ENCODE measurements at regions not wholly inside any gene's neighbourhood (a gene's known extent, or its start where the extent isn't known, plus 50 kb on each side); places are given as distances from the start of the nearest gene placed in this dataset.
"Not testable (repeated sequence)": the region's sequence is repeated elsewhere in the genome, so short reads cannot be mapped to it uniquely, and the experiment has no call there.

- DNase-seq = no peak
These were observed 995.7 kb downstream of the CDH18 start for GRCh38 chr5:18992264-18992663.

- DNase-seq = no peak
These were observed 988.5 kb downstream of the CDH18 start for GRCh38 chr5:18999478-18999877.

- no peak for DNase-seq
These were observed 986.9 kb downstream of the CDH18 start for GRCh38 chr5:19001054-19001453.

GRCh38 chr5:19001539-19001938 is 986.5 kb downstream of the CDH18 start:
- DNase-seq = no peak

- no peak for DNase-seq
These were observed 985.9 kb downstream of the CDH18 start for GRCh38 chr5:19002111-19002510.

- DNase-seq = no peak
These were observed 969.2 kb downstream of the CDH18 start for GRCh38 chr5:19018822-19019221.

GRCh38 chr5:19031491-19031890 is 956.5 kb downstream of the CDH18 start:
- no peak for DNase-seq

GRCh38 chr5:19035816-19036215 is 952.2 kb downstream of the CDH18 start:
- no peak for DNase-seq

- DNase-seq = no peak
These were observed 945.9 kb downstream of the CDH18 start for GRCh38 chr5:19042106-19042505.

- no peak for DNase-seq
These were observed 943.7 kb downstream of the CDH18 start for GRCh38 chr5:19044311-19044710.

- DNase-seq = peak; percentile 30
These were observed 942.9 kb downstream of the CDH18 start for GRCh38 chr5:19044931-19045695.

- DNase-seq = no peak
These were observed 940.7 kb downstream of the CDH18 start for GRCh38 chr5:19047277-19047676.

GRCh38 chr5:19048726-19049125 is 939.3 kb downstream of the CDH18 start:
- DNase-seq = no peak

- DNase-seq = no peak
These were observed 929.8 kb downstream of the CDH18 start for GRCh38 chr5:19058216-19058615.

GRCh38 chr5:19064094-19064493 is 923.9 kb downstream of the CDH18 start:
- DNase-seq = no peak

GRCh38 chr5:19067741-19068140 is 920.3 kb downstream of the CDH18 start:
- DNase-seq = no peak

GRCh38 chr5:19098434-19098833 is 889.6 kb downstream of the CDH18 start:
- DNase-seq = no peak

GRCh38 chr5:19099195-19099594 is 888.8 kb downstream of the CDH18 start:
- DNase-seq = no peak

GRCh38 chr5:19104948-19105347 is 883.1 kb downstream of the CDH18 start:
- no peak for DNase-seq

- no peak for DNase-seq
These were observed 865.1 kb downstream of the CDH18 start for GRCh38 chr5:19122923-19123322.

GRCh38 chr5:19125956-19126713 is 861.9 kb downstream of the CDH18 start:
- DNase-seq = no peak

- no peak for DNase-seq
These were observed 847.7 kb downstream of the CDH18 start for GRCh38 chr5:19140276-19140675.

GRCh38 chr5:19141937-19142524 is 846.0 kb downstream of the CDH18 start:
- DNase-seq = not testable (repeated sequence)

All from NCI-H2029 (cell line).